Ishikawa (cell line): ENCODE measurements at regions not wholly inside any gene's neighbourhood (a gene's known extent, or its start where the extent isn't known, plus 50 kb on each side); places are given as distances from the start of the nearest gene placed in this dataset.

Source experiments
- CEBPB ChIP-seq: IDR thresholded peaks from 2 replicates; pipeline ENCODE4 v1.6.1; 2012
- CREB1 ChIP-seq: IDR thresholded peaks from 2 replicates; pipeline ENCODE4 v1.6.1; 2012; ENCODE audit warnings: low read depth
- EGR1 ChIP-seq: IDR thresholded peaks from 2 replicates; pipeline ENCODE4 v1.6.1; 2012
- EP300 ChIP-seq: IDR thresholded peaks from 2 replicates; pipeline ENCODE4 v1.6.1; 2012; ENCODE audit warnings: borderline replicate concordance
- FOXM1 ChIP-seq: IDR thresholded peaks from 2 replicates; pipeline ENCODE4 v1.6.1; 2012; ENCODE audit warnings: low read depth, borderline replicate concordance
- NFIC ChIP-seq: IDR thresholded peaks from 2 replicates; pipeline ENCODE4 v1.6.1; 2012
- RAD21 ChIP-seq: IDR thresholded peaks from 2 replicates; pipeline ENCODE4 v1.6.1; 2012; ENCODE audit warnings: low read depth
- TAF1 ChIP-seq: IDR thresholded peaks from 2 replicates; pipeline ENCODE4 v1.6.1; 2012; ENCODE audit warnings: low read depth, mild to moderate bottlenecking
- TCF12 ChIP-seq: IDR thresholded peaks from 2 replicates; pipeline ENCODE4 v1.6.1; 2012; ENCODE audit warnings: low read depth
- TEAD4 ChIP-seq: IDR thresholded peaks from 2 replicates; pipeline ENCODE4 v1.6.1; 2012
- YY1 ChIP-seq: IDR thresholded peaks from 2 replicates; pipeline ENCODE4 v1.6.1; 2012; ENCODE audit warnings: low read depth
- ZBTB7A ChIP-seq: IDR thresholded peaks from 2 replicates; pipeline ENCODE4 v1.6.1; 2012; ENCODE audit warnings: low read depth
- TF ChIP-seq, protein P1 (sequence below): IDR thresholded peaks from 2 replicates; pipeline ENCODE4 v1.6.1; 2012; ENCODE audit warnings: low read depth, mild to moderate bottlenecking
- TF ChIP-seq, protein P2 (sequence below): IDR thresholded peaks from 2 replicates; pipeline ENCODE4 v1.6.1; 2012
- TF ChIP-seq, protein P3 (sequence below): IDR thresholded peaks from 2 replicates; pipeline ENCODE4 v1.6.1; 2012

DNA sequence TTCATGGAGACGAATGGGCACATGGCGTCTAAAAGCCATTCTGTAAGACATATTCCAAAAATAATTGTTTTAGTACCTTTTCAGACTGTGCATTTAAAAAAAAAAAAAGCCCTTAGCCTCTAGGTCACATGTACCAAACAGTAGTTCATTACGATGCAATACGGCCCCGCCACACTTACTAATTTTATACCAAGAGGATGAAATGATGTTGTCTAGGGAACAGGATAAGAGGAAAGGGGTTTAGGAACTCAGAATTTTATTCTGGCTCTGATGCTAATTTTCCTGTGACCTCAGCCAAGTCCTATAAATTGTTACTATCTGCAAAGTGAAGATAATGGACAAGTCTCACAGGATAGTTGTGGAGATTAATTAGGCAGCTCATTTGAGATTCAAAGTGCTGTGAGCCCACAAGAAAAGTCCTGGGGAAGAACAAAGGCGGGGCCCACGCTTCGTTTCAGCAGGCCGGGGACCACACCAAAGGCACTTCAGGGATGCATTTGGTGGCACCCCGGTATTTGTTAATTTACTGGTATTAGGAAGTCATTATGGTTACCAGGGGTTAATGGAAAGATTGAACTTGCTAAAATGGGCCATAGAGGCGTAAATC, 511.1 kb downstream of the IRS2 start:
- no peak for TF ChIP-seq TCF12
- TF ChIP-seq, protein P1, sequence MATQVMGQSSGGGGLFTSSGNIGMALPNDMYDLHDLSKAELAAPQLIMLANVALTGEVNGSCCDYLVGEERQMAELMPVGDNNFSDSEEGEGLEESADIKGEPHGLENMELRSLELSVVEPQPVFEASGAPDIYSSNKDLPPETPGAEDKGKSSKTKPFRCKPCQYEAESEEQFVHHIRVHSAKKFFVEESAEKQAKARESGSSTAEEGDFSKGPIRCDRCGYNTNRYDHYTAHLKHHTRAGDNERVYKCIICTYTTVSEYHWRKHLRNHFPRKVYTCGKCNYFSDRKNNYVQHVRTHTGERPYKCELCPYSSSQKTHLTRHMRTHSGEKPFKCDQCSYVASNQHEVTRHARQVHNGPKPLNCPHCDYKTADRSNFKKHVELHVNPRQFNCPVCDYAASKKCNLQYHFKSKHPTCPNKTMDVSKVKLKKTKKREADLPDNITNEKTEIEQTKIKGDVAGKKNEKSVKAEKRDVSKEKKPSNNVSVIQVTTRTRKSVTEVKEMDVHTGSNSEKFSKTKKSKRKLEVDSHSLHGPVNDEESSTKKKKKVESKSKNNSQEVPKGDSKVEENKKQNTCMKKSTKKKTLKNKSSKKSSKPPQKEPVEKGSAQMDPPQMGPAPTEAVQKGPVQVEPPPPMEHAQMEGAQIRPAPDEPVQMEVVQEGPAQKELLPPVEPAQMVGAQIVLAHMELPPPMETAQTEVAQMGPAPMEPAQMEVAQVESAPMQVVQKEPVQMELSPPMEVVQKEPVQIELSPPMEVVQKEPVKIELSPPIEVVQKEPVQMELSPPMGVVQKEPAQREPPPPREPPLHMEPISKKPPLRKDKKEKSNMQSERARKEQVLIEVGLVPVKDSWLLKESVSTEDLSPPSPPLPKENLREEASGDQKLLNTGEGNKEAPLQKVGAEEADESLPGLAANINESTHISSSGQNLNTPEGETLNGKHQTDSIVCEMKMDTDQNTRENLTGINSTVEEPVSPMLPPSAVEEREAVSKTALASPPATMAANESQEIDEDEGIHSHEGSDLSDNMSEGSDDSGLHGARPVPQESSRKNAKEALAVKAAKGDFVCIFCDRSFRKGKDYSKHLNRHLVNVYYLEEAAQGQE, result no peak
- TF ChIP-seq CREB1, result no peak
- TF ChIP-seq, protein P2, sequence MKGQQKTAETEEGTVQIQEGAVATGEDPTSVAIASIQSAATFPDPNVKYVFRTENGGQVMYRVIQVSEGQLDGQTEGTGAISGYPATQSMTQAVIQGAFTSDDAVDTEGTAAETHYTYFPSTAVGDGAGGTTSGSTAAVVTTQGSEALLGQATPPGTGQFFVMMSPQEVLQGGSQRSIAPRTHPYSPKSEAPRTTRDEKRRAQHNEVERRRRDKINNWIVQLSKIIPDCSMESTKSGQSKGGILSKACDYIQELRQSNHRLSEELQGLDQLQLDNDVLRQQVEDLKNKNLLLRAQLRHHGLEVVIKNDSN, result no peak
- no peak for TF ChIP-seq RAD21
- no peak for TF ChIP-seq ZBTB7A
- TF ChIP-seq, protein P3, sequence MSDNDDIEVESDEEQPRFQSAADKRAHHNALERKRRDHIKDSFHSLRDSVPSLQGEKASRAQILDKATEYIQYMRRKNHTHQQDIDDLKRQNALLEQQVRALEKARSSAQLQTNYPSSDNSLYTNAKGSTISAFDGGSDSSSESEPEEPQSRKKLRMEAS, result no peak
- TF ChIP-seq TAF1, result no peak
- TF ChIP-seq EGR1, result no peak
- TF ChIP-seq FOXM1, result no peak
- no peak for TF ChIP-seq TEAD4
- no peak for TF ChIP-seq EP300
- no peak for TF ChIP-seq YY1
- no peak for TF ChIP-seq NFIC
- TF ChIP-seq CEBPB, result no peak

DNA sequence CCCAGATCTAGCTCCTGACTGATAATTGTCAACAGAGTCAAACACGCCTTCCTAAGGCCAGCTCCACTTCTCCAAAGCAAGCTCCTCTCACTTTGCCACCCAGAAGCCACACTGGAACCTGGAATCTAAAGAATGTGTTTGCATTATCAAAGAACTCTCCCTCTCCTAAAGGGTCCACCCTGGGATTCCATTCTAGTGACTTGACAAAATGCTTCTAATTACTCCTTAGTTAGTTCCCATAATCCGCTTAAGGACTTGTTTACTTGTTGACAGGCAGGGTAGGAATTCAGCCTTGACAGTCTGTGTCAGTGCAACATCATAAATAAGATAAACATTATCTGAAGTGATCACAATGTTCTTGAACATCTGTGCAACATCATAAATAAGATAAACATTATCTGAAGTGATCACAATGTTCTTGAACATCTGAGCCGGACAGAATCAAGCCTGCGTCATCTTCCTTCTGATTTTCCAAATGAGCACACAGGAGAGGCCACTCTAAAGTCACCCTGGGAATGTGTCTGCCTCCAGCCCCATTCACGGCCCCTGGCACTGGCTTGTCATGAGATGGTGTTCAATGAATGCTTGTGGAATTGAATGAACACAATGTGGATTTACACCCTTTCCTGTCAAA, 512.1 kb downstream of the IRS2 start:
- peak; percentile 77; the same call in 1 of the 2 replicates for TF ChIP-seq EP300
- TF ChIP-seq TEAD4, result peak; percentile 95
- TF ChIP-seq ZBTB7A, result no peak
- no peak for TF ChIP-seq YY1
- peak; percentile 60; the same call in 1 of the 2 replicates for TF ChIP-seq FOXM1
- TF ChIP-seq TCF12, result peak; percentile 50; the same call in 1 of the 2 replicates

DNA sequence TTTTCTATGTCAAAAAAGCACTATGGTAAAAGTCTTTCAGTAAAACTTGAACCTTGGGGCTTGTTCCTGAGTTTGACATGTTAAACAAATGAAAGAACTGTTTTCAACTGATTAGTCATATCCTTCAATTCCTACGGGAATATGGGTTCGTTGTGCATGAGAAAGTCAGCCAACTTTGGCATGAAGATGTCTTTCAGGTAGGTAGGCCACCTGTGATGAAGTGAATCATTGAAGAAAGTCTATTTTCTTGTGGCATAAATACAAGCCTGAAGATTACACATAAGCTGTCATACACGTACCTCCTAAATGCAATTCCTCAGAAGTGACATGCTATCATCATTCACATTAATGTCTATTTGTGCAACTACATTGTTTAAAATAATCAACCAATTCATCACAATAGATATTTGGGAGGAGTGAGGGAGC, 513.0 kb downstream of the IRS2 start:
- TF ChIP-seq TCF12 (no peak), CEBPB (no peak)
- TF ChIP-seq, protein P3, result no peak

DNA sequence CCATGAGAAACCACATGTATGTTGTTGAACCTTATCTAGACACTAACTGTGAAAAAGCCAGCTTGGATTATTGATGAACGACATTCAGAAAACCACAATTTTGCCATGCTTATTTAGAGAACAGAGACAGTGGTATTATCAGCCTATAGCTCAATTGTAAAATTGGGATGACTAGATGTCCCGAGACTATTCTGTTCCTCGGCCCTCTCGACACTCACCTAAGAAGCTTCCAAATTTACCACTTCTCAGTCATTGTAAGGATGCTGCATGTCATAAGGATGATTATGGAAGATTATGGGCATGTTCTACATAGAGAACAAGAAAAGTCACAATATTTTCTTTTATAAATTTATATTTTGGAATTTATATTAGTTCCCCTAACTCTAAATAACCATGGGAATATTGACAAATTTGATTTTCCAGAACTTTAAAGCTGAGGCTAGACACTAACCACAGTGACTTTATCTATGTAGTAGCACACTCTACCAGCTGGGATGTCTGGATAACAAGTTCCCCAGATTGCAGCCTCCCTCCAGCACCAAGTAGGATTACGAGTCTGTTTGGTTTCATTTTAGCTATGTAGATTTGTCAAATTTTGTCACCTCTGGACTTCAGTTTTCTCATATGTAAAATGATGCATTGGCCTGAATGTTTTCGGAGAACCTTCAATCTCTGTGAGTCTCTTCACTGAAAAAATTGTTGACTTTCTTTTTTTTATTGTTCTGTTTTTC, 513.6 kb downstream of the IRS2 start:
- TF ChIP-seq YY1 (no peak), RAD21 (no peak), FOXM1 (no peak), TCF12 (no peak), ZBTB7A (no peak)
- TF ChIP-seq, protein P3, result no peak
- TF ChIP-seq, protein P2, result no peak
- TF ChIP-seq, protein P1, result no peak

DNA sequence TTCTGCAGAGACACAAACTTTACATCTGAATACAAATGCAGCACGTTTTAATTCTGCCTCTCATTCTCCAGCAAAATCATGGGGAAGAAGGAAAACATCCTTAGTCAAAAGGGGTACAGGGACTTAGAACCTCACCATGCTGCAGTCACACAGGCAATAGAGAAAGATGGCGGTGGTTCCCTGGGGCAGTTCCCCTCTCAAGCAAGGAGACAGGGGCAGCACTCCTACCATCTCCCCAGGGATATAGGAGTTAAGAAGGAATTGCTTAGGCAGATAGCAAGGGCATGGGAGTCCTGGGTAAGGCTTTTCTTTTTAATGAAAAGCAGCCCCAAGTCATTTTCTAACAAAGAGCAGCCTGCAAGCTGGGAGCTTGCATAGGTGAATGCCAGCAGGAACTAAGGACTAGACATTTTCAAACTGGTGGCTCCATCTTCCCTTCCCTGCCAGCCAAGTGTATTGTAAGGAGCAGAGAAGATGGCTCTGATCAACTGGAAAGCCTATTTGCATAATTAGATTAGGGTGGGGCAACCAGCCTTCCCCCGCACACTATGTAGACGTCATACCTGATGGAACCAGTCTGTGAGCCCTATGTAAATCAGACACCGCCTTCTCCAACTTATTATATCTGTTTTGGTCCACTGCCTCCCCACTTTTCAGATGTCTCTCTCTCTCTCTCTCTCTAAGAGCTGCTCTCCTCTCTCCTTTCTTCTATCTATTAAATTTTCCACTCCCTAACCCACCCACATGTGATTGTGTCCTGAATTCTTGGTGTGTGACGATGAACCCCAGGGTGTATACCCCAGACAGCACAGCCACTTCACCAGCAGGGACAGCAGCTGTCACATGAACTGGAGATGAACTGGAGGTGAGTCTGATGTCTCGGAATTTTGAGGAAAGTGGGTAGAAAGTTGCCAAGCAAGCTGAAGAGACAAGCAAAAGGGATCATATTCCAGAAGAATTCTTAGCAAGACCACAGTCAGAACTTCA, 514.5 kb downstream of the IRS2 start:
- TF ChIP-seq, protein P1, result no peak
- TF ChIP-seq YY1 (peak; percentile 17; the same call in 1 of the 2 replicates), EP300 (peak; percentile 77; the same call in 1 of the 2 replicates), EGR1 (peak; percentile 9; the same call in 1 of the 2 replicates), NFIC (no peak), CEBPB (no peak), ZBTB7A (no peak), TAF1 (no peak), TEAD4 (no peak), RAD21 (no peak), CREB1 (no peak), FOXM1 (0 out of 2 replicates have a peak, but pooled peaks have one; percentile 38), TCF12 (peak; percentile 63; the same call in 1 of the 2 replicates)
- TF ChIP-seq, protein P3, result no peak
- TF ChIP-seq, protein P2, result no peak
